ENCODE measurements at regions not wholly inside any gene's neighbourhood (a gene's known extent, or its start where the extent isn't known, plus 50 kb on each side); places are given as distances from the start of the nearest gene placed in this dataset.
"Not testable (repeated sequence)": the region's sequence is repeated elsewhere in the genome, so short reads cannot be mapped to it uniquely, and the experiment has no call there.

DNA sequence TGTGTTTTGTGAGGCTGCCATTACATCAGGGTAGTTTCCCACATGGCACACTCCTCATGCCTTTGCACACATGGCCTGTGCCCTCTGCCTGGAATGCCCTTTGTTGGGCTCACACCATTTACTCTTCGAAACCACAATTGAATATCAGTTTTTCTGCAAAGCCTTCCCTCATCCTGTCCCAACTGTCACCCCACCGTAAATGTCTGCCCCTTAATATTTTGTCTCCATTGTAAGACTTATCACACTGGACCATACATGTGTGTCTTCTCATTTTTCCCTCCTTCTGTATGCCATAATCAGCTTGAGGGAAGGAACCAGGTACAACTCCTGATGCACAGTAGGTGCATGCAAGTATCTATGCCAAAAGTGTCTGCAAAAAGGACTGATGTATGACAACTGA, 62.7 kb upstream of the TMEM252 start:
- Histone ChIP-seq H3K36me3 (no peaks in the 10 kb centered on the region), H3K9me3 (no peaks in the 10 kb centered on the region), H3K4me3 (no peak overlapping the region), H3K27me3 (no peaks in the 10 kb centered on the region), H3K4me1 (no peaks in the 10 kb centered on the region), H3K27ac (no peak overlapping the region)
- intact Hi-C loops (cut with DNase I), result no loop called here
- TF ChIP-seq, protein P1, sequence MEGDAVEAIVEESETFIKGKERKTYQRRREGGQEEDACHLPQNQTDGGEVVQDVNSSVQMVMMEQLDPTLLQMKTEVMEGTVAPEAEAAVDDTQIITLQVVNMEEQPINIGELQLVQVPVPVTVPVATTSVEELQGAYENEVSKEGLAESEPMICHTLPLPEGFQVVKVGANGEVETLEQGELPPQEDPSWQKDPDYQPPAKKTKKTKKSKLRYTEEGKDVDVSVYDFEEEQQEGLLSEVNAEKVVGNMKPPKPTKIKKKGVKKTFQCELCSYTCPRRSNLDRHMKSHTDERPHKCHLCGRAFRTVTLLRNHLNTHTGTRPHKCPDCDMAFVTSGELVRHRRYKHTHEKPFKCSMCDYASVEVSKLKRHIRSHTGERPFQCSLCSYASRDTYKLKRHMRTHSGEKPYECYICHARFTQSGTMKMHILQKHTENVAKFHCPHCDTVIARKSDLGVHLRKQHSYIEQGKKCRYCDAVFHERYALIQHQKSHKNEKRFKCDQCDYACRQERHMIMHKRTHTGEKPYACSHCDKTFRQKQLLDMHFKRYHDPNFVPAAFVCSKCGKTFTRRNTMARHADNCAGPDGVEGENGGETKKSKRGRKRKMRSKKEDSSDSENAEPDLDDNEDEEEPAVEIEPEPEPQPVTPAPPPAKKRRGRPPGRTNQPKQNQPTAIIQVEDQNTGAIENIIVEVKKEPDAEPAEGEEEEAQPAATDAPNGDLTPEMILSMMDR (IDR thresholded peaks at IDR 0.05), result no peak
- no peak for TF ChIP-seq POLR2A (IDR thresholded peaks at IDR 0.05)
- TF ChIP-seq POLR2AphosphoS5 (IDR thresholded peaks at IDR 0.05; ENCODE audit: insufficient read depth in 1 of 2, low read depth in 1 of 2), result no peak
- no peak for DNase-seq (ENCODE audit: extremely low spot score in 2 of 2)

- H3K9me3 ChIP-seq, result no peaks in the 10 kb centered on the region
- no peak overlapping the region for H3K27ac ChIP-seq
- DNase-seq (ENCODE audit: extremely low spot score in 2 of 2), result no peak
- H3K4me3 ChIP-seq, result no peak overlapping the region
- no peak for TF ChIP-seq POLR2AphosphoS5 (IDR thresholded peaks at IDR 0.05; ENCODE audit: insufficient read depth in 1 of 2, low read depth in 1 of 2)
- no peak for TF ChIP-seq POLR2A (IDR thresholded peaks at IDR 0.05)
- TF ChIP-seq, protein P1 (IDR thresholded peaks at IDR 0.05), result no peak
- intact Hi-C loops (cut with DNase I), result no loop called here
- no peaks in the 10 kb centered on the region for H3K36me3 ChIP-seq
- H3K4me1 ChIP-seq, result no peaks in the 10 kb centered on the region
- H3K27me3 ChIP-seq, result no peaks in the 10 kb centered on the region
Observed at GRCh38 chr9:68608763-68609162, 68.1 kb upstream of the TMEM252 start.

DNA sequence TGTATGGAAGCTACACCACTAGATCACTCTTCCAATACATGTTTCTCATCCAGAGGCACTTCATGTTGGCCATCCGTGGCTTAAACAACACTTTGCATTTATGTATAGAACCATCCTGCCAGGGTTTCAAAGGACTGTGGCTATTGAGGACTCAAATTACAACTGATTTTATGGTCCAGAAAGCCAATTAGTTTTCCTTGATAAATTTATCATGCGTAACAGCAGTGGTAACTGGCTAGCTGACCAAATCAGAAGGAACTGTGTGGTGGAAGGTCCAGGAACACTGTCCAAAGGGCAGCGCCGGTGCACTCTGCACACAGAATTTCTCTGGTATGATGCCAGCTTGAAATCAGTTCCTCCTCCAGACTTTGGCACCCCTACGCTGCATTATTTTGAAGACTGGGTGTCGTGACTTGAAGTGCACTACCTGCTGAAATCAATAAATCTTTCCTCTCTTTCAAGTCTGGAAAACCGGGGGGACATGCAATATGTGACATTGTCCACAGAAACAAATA, 69.3 kb upstream of the TMEM252 start:
- H3K4me1 ChIP-seq, result no peaks in the 10 kb centered on the region
- no peak overlapping the region for H3K27ac ChIP-seq
- DNase-seq (ENCODE audit: extremely low spot score in 2 of 2), result no peak
- no peaks in the 10 kb centered on the region for H3K36me3 ChIP-seq
- no peaks in the 10 kb centered on the region for H3K9me3 ChIP-seq
- no peak overlapping the region for H3K4me3 ChIP-seq
- intact Hi-C loops (cut with DNase I), result no loop called here
- TF ChIP-seq POLR2A (IDR thresholded peaks at IDR 0.05) (no peak), POLR2AphosphoS5 (IDR thresholded peaks at IDR 0.05; ENCODE audit: insufficient read depth in 1 of 2, low read depth in 1 of 2) (no peak)
- TF ChIP-seq, protein P1 (IDR thresholded peaks at IDR 0.05), result no peak
- no peaks in the 10 kb centered on the region for H3K27me3 ChIP-seq

GRCh38 chr9:68614121-68614520, 73.4 kb upstream of the TMEM252 start:
- Histone ChIP-seq H3K4me3 (no peak overlapping the region), H3K9me3 (no peaks in the 10 kb centered on the region), H3K4me1 (no peaks in the 10 kb centered on the region), H3K36me3 (no peaks in the 10 kb centered on the region), H3K27ac (no peak overlapping the region), H3K27me3 (no peaks in the 10 kb centered on the region)
- DNase-seq (ENCODE audit: extremely low spot score in 2 of 2), result no peak
- TF ChIP-seq POLR2A (IDR thresholded peaks at IDR 0.05) (no peak), POLR2AphosphoS5 (IDR thresholded peaks at IDR 0.05; ENCODE audit: insufficient read depth in 1 of 2, low read depth in 1 of 2) (no peak)
- TF ChIP-seq, protein P1 (IDR thresholded peaks at IDR 0.05), result no peak
- intact Hi-C loops (cut with DNase I), result no loop called here

DNA sequence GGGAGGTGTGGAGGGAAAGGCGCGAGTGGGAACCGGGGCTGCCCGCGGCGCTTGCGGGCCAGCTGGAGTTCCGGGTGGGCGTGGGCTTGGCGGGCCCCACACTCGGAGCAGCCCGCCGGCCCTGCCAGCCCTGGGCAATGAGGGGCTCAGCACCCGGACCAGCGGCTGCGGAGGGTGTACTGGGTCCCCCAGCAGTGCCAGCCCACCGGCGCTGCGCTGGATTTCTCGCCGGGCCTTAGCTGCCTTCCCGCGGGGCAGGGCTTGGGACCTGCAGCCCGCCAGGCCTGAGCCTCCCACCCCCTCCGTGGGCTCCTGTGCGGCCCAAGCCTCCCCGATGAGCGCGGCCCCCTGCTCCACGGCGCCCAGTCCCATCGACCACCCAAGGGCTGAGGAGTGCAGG, 76.3 kb upstream of the TMEM252 start:
- H3K4me1 ChIP-seq; H3K36me3 ChIP-seq; DNase-seq (ENCODE audit: extremely low spot score in 2 of 2); H3K9me3 ChIP-seq; intact Hi-C loops (cut with DNase I); H3K4me3 ChIP-seq; H3K27ac ChIP-seq; H3K27me3 ChIP-seq: not testable (repeated sequence)

DNA sequence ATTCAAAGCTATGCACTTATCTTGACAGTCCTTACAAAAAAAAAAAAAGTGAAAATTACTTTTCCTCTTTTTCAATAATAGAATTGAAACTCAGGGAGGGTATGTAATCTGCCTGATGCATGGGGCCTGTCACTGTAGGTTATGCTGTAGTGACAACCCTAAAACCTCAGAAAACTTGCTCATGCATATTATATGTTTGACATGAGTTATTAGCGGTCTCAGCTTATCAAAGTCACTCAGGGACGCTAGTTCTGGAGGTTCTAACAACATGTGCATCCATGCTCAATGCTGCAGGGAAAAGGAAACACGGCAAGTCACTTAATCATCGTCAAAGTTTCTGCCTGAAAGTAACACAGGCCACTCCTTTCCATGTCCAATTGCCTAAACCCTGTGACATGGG, 78.4 kb upstream of the TMEM252 start:
- no peak overlapping the region for H3K4me3 ChIP-seq
- H3K27me3 ChIP-seq, result no peaks in the 10 kb centered on the region
- no peak for DNase-seq (ENCODE audit: extremely low spot score in 2 of 2)
- TF ChIP-seq POLR2AphosphoS5 (IDR thresholded peaks at IDR 0.05; ENCODE audit: insufficient read depth in 1 of 2, low read depth in 1 of 2) (no peak), POLR2A (IDR thresholded peaks at IDR 0.05) (no peak)
- TF ChIP-seq, protein P1 (IDR thresholded peaks at IDR 0.05), result no peak
- H3K4me1 ChIP-seq, result no peaks in the 10 kb centered on the region
- no peaks in the 10 kb centered on the region for H3K36me3 ChIP-seq
- no peak overlapping the region for H3K27ac ChIP-seq
- H3K9me3 ChIP-seq, result no peaks in the 10 kb centered on the region
- intact Hi-C loops (cut with DNase I), result no loop called here

All from vagina (tissue), 2 donors.